Neutrophil (primary cell): ENCODE measurements at regions not wholly inside any gene's neighbourhood (a gene's known extent, or its start where the extent isn't known, plus 50 kb on each side); places are given as distances from the start of the nearest gene placed in this dataset.

ENCODE experiments used
- H3K27ac ChIP-seq: fragments of 200-600 bp; sonication (generic); 2 replicates; pipeline ENCODE4 v1.5.1; 2016; ENCODE audit warnings: mild to moderate bottlenecking, moderate library complexity
- H3K27me3 ChIP-seq: fragments of 200-600 bp; sonication (generic); 2 replicates; pipeline ENCODE4 v1.6.0; 2016; ENCODE audit warnings: mild to moderate bottlenecking
- H3K36me3 ChIP-seq: fragments of 200-600 bp; sonication (generic); 2 replicates; pipeline ENCODE4 v1.5.1; 2017
- H3K4me1 ChIP-seq, 2 experiments: fragments of 200-600 bp in 1 of 2; sonication (generic) in 1 of 2; 1 replicate in 1 of 2; 2 replicates in 1 of 2; pipeline versions ENCODE4 v1.5.1 to v1.6.1; 2013 to 2016; ENCODE audit warnings: low read depth in 1 of 2, low read length in 1 of 2, mild to moderate bottlenecking in 1 of 2, moderate library complexity in 1 of 2; ENCODE audit not compliant: control insufficient read depth in 1 of 2, insufficient read depth in 1 of 2
- H3K4me3 ChIP-seq, 2 experiments: fragments of 200-600 bp in 1 of 2; sonication (generic) in 1 of 2; 1 replicate in 1 of 2; 2 replicates in 1 of 2; pipeline ENCODE4 v1.5.1; 2013 to 2016; ENCODE audit warnings: low read depth in 1 of 2, low read length in 1 of 2, mild to moderate bottlenecking in 1 of 2, moderate library complexity in 1 of 2
- H3K9me3 ChIP-seq: fragments of 200-600 bp; sonication (generic); 2 replicates; pipeline ENCODE4 v1.5.1; 2016
- CTCF ChIP-seq: fragments of 200-600 bp; sonication (generic); IDR thresholded peaks from 2 replicates; pipeline ENCODE4 v1.5.1; 2016; ENCODE audit warnings: antibody characterized with exemption

GRCh38 chr20:23135449-23136420 is 49.6 kb upstream of the CD93 start:
- Histone ChIP-seq H3K36me3 (no peaks in the 10 kb centered on the region), H3K4me1 (peaks cover 45 to 73% of the 10 kb centered on the region in 2 experiments), H3K4me3 (no peak overlapping the region), H3K9me3 (no peaks in the 10 kb centered on the region), H3K27me3 (no peaks in the 10 kb centered on the region), H3K27ac (peak overlapping the region; percentile 83)
- TF ChIP-seq CTCF: no peak
